Breast epithelium (tissue), 3 donors: ENCODE measurements at regions not wholly inside any gene's neighbourhood (a gene's known extent, or its start where the extent isn't known, plus 50 kb on each side); places are given as distances from the start of the nearest gene placed in this dataset.

Experiments
- POLR2A ChIP-seq: fragments of 450-650 bp; IDR thresholded peaks from one replicate; pipeline ENCODE4 v1.6.1; 2016; ENCODE audit warnings: antibody characterized with exemption, mild to moderate bottlenecking, moderate library complexity
- TF ChIP-seq, protein P1 (sequence below), 3 donors: fragments of 450-650 bp; IDR thresholded peaks; one replicate each; pipeline ENCODE4 v1.5.1; 2016 to 2017; ENCODE audit warnings: antibody characterized with exemption in 3 of 3, mild to moderate bottlenecking in 3 of 3, moderate library complexity in 3 of 3

DNA sequence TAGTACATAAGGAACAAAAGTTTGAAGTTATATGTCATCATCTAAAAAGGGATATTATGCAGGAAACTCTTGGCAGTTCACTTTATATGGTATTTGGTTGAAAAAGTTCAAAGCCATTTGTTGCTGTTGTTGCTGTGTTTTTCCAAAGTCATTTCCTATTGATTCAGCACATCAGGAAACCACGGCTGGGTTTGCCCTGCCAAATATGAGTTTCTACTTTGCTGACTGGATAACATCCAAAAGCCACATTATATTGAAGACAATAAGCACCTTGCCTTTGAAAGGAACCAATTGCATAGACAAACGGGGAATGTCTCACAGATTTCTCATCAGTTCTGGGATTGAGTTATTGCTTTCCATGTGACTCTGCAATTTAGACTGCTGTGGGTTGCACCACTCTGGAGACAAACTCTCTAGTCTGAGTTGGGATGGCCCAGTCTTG lies 206.1 kb downstream of the SLC39A8 start:
- TF ChIP-seq, protein P1, sequence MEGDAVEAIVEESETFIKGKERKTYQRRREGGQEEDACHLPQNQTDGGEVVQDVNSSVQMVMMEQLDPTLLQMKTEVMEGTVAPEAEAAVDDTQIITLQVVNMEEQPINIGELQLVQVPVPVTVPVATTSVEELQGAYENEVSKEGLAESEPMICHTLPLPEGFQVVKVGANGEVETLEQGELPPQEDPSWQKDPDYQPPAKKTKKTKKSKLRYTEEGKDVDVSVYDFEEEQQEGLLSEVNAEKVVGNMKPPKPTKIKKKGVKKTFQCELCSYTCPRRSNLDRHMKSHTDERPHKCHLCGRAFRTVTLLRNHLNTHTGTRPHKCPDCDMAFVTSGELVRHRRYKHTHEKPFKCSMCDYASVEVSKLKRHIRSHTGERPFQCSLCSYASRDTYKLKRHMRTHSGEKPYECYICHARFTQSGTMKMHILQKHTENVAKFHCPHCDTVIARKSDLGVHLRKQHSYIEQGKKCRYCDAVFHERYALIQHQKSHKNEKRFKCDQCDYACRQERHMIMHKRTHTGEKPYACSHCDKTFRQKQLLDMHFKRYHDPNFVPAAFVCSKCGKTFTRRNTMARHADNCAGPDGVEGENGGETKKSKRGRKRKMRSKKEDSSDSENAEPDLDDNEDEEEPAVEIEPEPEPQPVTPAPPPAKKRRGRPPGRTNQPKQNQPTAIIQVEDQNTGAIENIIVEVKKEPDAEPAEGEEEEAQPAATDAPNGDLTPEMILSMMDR (IDR thresholded peaks at IDR 0.05): no peak
- no peak for TF ChIP-seq POLR2A
